ENCODE measurements at regions not wholly inside any gene's neighbourhood (a gene's known extent, or its start where the extent isn't known, plus 50 kb on each side); places are given as distances from the start of the nearest gene placed in this dataset.
"Not testable (repeated sequence)": the region's sequence is repeated elsewhere in the genome, so short reads cannot be mapped to it uniquely, and the experiment has no call there.

DNA sequence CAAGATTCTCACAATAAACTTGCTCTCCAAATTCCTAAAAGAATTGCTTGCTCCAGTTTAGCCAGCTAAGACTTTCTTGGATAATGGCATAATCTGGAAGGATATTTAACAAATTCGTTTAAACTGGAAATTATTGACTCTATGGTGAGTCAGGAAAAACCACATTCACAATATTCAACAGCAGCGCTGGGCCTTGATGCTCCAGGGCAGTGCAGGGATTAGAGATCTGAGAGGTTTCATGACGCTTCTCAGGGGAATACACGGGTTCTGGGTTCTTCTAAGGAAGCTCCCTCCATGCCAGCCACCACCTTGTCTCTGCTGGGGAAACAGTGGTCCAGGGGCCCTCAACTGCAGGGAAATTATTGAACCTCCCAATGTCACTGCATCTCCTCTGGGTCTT lies 123.3 kb upstream of the FAM20C start:
- H3K27ac ChIP-seq (ENCODE audit: low read length); DNase-seq; H3K27me3 ChIP-seq (ENCODE audit: control insufficient read depth, insufficient read depth, low read length); H3K36me3 ChIP-seq (ENCODE audit: control insufficient read depth, insufficient read depth, low read length); H3K4me1 ChIP-seq (ENCODE audit: control insufficient read depth, insufficient read depth, low read length); H3K4me3 ChIP-seq (ENCODE audit: low read length); H3K9me3 ChIP-seq (ENCODE audit: control insufficient read depth, low read depth, low read length): not testable (repeated sequence)
- WGBS (ENCODE audit: insufficient coverage, low lambda C conversion rate): no CpG with 5 or more reads among the region's 4 CpGs

DNA sequence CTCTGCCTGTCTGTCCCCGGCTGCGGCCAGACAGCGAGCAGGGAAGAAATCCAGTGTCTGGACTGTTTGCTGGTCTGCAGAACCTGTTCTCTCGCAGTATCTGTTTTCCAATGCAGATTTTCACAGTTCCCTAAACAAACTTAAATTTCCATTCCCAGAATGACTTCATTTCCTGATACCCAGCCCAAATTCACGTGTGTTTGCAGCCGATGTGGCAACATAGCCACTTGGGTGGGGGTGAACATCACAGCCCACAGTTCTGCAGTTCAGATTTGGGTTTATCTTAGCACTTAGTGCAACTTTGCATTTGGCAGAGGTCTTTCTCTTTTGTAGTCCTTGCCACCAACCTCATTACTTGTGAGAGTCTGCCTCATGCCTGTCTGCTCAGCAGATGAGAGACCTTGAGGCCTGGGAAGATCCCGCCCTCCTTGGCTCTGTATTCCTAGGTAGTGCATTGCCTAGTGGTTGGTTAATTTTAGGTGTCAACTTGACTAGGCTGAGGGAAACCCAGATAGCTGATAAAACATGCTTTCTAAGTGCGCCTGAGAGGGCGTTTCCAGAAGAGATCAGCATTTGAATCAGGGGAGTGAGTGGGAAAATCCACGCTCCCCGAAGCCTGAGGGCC lies 122.8 kb upstream of the FAM20C start:
- no CpG with 5 or more reads among the region's 11 CpGs for WGBS (ENCODE audit: insufficient coverage, low lambda C conversion rate)
- not testable (repeated sequence) for H3K4me1 ChIP-seq (ENCODE audit: control insufficient read depth, insufficient read depth, low read length); H3K4me3 ChIP-seq (ENCODE audit: low read length); H3K9me3 ChIP-seq (ENCODE audit: control insufficient read depth, low read depth, low read length); DNase-seq; H3K27me3 ChIP-seq (ENCODE audit: control insufficient read depth, insufficient read depth, low read length); H3K27ac ChIP-seq (ENCODE audit: low read length); H3K36me3 ChIP-seq (ENCODE audit: control insufficient read depth, insufficient read depth, low read length)

DNA sequence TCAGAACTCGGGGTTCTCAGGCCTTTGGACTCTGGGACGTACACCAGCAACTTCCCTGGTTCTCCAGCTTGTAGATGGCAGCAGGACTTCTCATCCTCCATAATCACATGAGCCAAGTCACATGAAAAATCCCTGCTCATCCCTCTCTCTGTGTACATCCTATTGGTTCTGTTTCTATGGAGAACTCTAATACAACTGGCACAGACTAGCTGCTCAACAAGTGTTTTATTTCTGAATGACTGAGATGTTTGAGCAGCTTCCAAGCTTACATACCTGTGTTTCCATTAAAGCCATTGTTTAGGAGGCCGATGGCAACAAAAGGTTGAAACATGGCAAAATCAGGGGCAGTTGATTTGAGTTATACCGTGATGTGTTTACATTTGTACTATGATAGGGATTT lies 122.2 kb upstream of the FAM20C start:
- not testable (repeated sequence) for H3K36me3 ChIP-seq (ENCODE audit: control insufficient read depth, insufficient read depth, low read length); H3K9me3 ChIP-seq (ENCODE audit: control insufficient read depth, low read depth, low read length); H3K4me1 ChIP-seq (ENCODE audit: control insufficient read depth, insufficient read depth, low read length); H3K4me3 ChIP-seq (ENCODE audit: low read length); H3K27ac ChIP-seq (ENCODE audit: low read length); H3K27me3 ChIP-seq (ENCODE audit: control insufficient read depth, insufficient read depth, low read length); DNase-seq
- WGBS (ENCODE audit: insufficient coverage, low lambda C conversion rate): no CpG with 5 or more reads among the region's 4 CpGs

DNA sequence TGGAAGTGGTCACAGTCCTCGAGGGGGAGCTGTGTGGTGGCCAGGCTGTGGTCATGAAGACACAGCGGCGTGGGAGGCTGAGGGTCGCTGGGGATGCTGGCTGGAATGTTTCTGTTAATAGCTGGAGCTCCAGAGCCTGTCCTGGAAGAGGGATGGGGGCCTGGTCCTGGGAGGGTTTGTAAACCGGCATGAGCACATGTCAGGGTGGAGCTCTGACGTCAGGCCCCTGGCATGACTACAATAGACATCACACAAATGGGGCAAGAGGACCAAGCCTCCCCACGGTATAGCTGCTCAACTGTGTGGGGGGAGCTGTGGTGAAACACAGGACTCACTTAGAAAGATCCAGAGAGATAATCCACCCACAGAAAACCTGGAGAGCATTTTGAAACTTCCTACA lies 121.4 kb upstream of the FAM20C start:
- not testable (repeated sequence) for H3K4me3 ChIP-seq (ENCODE audit: low read length); H3K27ac ChIP-seq (ENCODE audit: low read length); H3K4me1 ChIP-seq (ENCODE audit: control insufficient read depth, insufficient read depth, low read length); H3K36me3 ChIP-seq (ENCODE audit: control insufficient read depth, insufficient read depth, low read length); H3K9me3 ChIP-seq (ENCODE audit: control insufficient read depth, low read depth, low read length); H3K27me3 ChIP-seq (ENCODE audit: control insufficient read depth, insufficient read depth, low read length)
- peak in 1 of 2 donors; percentile 27 for DNase-seq
- no CpG with 5 or more reads among the region's 7 CpGs for WGBS (ENCODE audit: insufficient coverage, low lambda C conversion rate)

DNA sequence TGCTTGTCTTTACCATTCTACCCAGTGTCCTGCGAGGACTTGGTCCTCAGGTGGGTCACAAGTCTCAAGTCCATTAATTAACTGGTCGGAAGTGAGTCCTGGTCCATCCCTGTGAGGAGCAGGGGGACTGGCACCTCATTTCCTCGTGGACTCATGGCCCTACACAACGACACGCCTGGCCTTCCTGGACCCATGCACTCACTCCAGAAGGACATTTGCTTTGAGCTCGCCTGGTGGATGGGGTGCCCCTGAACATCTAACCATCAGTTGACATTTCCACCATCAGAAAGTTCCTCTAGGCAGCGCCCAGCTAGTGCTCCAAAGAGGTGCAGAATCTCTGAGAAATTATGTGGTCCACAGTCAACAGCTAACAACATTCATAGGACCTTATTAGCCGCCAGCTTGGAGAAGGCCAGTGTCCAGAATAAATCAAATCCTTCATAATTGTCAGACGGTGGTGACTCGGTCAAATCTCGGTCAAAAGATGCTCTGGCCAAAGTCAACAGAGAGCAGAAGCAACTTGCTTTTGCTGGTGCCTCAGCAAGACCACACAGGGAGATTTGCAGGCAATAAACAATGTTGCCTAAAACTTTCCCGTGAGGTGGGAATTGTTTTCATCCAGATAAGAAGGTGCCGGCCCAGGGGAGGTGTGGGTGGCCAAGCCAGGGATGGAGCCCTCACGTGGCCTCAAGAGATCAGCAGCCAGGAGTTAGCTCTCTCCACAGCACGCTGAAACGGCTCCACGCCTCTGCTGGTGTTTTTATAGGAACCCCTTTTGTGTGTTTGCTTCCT lies 119.9 kb upstream of the FAM20C start:
- H3K36me3 ChIP-seq (ENCODE audit: control insufficient read depth, insufficient read depth, low read length): not testable (repeated sequence)
- no CpG with 5 or more reads among the region's 17 CpGs for WGBS (ENCODE audit: insufficient coverage, low lambda C conversion rate)

DNA sequence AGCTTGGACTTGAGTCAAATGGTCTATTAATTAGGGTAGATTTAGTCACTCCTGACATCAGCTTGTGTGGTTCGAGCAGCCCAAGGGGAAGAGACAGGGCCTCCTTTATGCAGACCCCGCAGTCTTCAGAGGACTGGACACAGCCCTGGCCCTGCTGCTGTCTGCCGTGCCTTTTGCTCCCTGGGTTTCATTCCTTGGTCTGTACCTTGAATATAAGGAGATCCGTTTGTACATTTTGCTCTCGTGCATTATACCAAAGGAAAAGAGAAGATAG lies 119.4 kb upstream of the FAM20C start:
- WGBS (ENCODE audit: insufficient coverage, low lambda C conversion rate): no CpG with 5 or more reads among the region's 5 CpGs
- not testable (repeated sequence) for H3K4me1 ChIP-seq (ENCODE audit: control insufficient read depth, insufficient read depth, low read length); H3K36me3 ChIP-seq (ENCODE audit: control insufficient read depth, insufficient read depth, low read length); H3K4me3 ChIP-seq (ENCODE audit: low read length); H3K27ac ChIP-seq (ENCODE audit: low read length); H3K9me3 ChIP-seq (ENCODE audit: control insufficient read depth, low read depth, low read length); DNase-seq; H3K27me3 ChIP-seq (ENCODE audit: control insufficient read depth, insufficient read depth, low read length)

More for the DNA sequence above, 119.9 kb upstream of the FAM20C start:
- not testable (repeated sequence) for H3K4me3 ChIP-seq (ENCODE audit: low read length); H3K27me3 ChIP-seq (ENCODE audit: control insufficient read depth, insufficient read depth, low read length); H3K4me1 ChIP-seq (ENCODE audit: control insufficient read depth, insufficient read depth, low read length); DNase-seq; H3K9me3 ChIP-seq (ENCODE audit: control insufficient read depth, low read depth, low read length); H3K27ac ChIP-seq (ENCODE audit: low read length)

DNA sequence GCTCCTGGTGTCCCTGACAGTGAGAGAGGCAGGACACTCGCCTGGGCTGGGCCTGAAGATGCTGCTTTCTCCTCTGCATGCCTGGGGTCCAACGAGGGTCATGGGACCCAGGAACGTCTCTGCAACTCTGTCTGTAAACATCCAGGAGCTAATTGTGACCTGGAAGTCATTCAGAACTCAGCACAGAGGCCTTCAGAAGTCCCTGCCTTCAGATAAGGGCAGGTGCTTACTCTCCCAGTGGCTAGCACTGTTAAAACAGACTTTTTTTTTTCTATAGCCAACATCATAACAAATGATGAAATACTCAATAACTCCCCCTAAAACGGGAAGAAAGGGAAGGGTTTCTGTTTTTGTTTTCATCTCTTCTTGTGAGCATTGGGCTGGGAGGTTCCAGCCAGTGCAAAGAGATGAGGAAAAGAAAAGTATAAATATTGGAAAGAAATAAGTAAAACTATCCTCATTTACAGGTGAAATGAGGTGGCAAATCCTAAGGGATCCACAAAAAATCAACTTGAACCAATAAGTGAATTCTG lies 118.3 kb upstream of the FAM20C start:
- H3K9me3 ChIP-seq (ENCODE audit: control insufficient read depth, low read depth, low read length); H3K36me3 ChIP-seq (ENCODE audit: control insufficient read depth, insufficient read depth, low read length); H3K27ac ChIP-seq (ENCODE audit: low read length); H3K27me3 ChIP-seq (ENCODE audit: control insufficient read depth, insufficient read depth, low read length); H3K4me3 ChIP-seq (ENCODE audit: low read length); DNase-seq; H3K4me1 ChIP-seq (ENCODE audit: control insufficient read depth, insufficient read depth, low read length): not testable (repeated sequence)
- no CpG with 5 or more reads among the region's 4 CpGs for WGBS (ENCODE audit: insufficient coverage, low lambda C conversion rate)

DNA sequence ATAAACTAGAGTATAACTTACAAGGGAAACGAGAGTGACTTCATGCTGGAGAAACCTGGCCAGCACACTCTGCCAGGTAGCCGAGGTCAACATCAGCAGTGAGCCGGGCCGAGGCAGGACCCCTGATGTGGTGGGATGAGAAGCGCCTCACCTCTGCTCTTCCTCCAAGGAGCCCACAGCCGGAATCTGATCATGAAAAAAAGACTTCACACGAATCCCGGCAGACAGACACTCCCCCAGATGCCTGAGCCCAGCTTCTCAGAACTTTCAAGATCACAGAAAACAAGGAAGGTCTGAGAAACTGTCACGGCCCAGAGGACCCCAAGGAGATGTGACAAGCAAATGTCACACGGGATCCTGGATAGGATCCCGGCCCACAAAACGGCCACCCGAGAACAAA lies 116.9 kb upstream of the FAM20C start:
- H3K9me3 ChIP-seq (ENCODE audit: control insufficient read depth, low read depth, low read length); H3K27me3 ChIP-seq (ENCODE audit: control insufficient read depth, insufficient read depth, low read length); H3K4me1 ChIP-seq (ENCODE audit: control insufficient read depth, insufficient read depth, low read length); DNase-seq; H3K4me3 ChIP-seq (ENCODE audit: low read length); H3K27ac ChIP-seq (ENCODE audit: low read length); H3K36me3 ChIP-seq (ENCODE audit: control insufficient read depth, insufficient read depth, low read length): not testable (repeated sequence)
- no CpG with 5 or more reads among the region's 13 CpGs for WGBS (ENCODE audit: insufficient coverage, low lambda C conversion rate)

DNA sequence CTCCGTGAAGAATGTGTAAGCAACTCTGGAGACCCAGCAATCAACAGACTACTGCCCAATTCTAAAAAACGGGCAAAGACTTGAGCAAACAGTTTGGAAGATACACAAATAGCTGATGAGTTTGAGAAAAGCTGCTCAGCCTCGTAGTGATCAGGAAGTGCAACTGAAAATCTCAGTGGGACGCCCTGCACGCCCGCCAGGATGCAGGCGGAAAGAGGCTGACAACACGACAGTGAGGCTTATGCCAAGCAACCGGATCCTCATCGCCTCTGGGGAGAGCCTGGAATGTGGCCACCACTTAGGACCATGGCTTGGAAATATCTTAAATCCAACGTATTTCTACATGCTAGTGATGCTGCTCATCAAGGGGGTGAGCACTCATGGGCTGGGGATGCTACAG lies 116.2 kb upstream of the FAM20C start:
- not testable (repeated sequence) for H3K27me3 ChIP-seq (ENCODE audit: control insufficient read depth, insufficient read depth, low read length); H3K4me3 ChIP-seq (ENCODE audit: low read length); H3K4me1 ChIP-seq (ENCODE audit: control insufficient read depth, insufficient read depth, low read length); DNase-seq; H3K36me3 ChIP-seq (ENCODE audit: control insufficient read depth, insufficient read depth, low read length); H3K9me3 ChIP-seq (ENCODE audit: control insufficient read depth, low read depth, low read length); H3K27ac ChIP-seq (ENCODE audit: low read length)
- WGBS (ENCODE audit: insufficient coverage, low lambda C conversion rate): no CpG with 5 or more reads among the region's 11 CpGs

DNA sequence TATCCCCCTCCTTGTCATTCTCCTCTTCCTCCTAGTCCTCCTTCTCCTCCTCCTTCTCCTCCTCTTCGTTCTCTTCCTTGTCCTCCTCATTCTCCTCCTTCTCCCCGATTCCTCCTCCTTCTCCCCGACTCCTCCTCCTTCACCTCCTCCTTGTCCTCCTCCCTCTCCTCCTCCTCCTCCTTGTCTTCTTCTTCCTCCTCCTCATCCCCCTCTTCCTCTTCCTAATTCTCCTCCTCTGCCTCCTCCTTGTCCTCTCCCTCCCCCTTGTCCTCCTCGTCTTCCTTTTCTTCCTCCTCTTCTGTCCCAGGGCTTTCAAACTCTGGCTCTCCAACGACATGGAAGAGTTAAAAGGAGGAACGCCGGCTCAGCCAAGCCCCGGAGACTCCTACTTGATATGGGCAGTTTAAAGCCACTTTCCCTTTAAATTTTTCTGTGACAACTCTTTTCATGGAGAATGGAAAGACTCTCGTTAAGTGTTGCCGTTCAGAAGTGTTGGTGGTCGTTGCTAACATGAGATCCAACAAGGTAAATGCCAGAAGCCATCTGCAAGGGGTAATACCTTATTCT lies 115.5 kb upstream of the FAM20C start:
- H3K27me3 ChIP-seq (ENCODE audit: control insufficient read depth, insufficient read depth, low read length); H3K4me3 ChIP-seq (ENCODE audit: low read length); H3K36me3 ChIP-seq (ENCODE audit: control insufficient read depth, insufficient read depth, low read length); H3K4me1 ChIP-seq (ENCODE audit: control insufficient read depth, insufficient read depth, low read length); H3K27ac ChIP-seq (ENCODE audit: low read length); H3K9me3 ChIP-seq (ENCODE audit: control insufficient read depth, low read depth, low read length); DNase-seq: not testable (repeated sequence)
- 60% methylated on average over 1 of the region's 11 CpGs for WGBS (ENCODE audit: insufficient coverage, low lambda C conversion rate)

DNA sequence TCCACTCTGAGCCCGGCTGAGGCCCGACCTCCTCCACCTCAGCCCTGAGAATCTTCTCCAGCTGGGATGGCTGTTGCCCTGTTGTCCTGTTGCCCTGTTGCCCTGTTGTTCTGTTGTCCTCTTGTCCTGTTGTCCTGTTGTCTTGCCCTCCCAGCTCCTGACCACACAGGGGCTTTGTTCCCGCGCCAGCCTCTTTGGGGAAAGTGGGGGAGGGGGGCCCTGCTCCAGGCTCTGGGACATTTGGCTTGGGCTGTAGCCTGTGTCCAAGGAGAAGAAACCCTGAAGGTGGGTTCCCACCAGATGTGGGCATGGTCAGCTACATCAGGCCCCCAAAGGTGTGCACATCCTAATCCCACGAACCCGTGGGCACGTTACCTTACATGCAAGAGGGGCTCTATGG lies 113.5 kb upstream of the FAM20C start:
- not testable (repeated sequence) for H3K4me1 ChIP-seq (ENCODE audit: control insufficient read depth, insufficient read depth, low read length); H3K27me3 ChIP-seq (ENCODE audit: control insufficient read depth, insufficient read depth, low read length); H3K9me3 ChIP-seq (ENCODE audit: control insufficient read depth, low read depth, low read length); H3K36me3 ChIP-seq (ENCODE audit: control insufficient read depth, insufficient read depth, low read length); H3K4me3 ChIP-seq (ENCODE audit: low read length); DNase-seq; H3K27ac ChIP-seq (ENCODE audit: low read length)
- no CpG with 5 or more reads among the region's 7 CpGs for WGBS (ENCODE audit: insufficient coverage, low lambda C conversion rate)
